ENCODE measurements at regions not wholly inside any gene's neighbourhood (a gene's known extent, or its start where the extent isn't known, plus 50 kb on each side); places are given as distances from the start of the nearest gene placed in this dataset.

DNA sequence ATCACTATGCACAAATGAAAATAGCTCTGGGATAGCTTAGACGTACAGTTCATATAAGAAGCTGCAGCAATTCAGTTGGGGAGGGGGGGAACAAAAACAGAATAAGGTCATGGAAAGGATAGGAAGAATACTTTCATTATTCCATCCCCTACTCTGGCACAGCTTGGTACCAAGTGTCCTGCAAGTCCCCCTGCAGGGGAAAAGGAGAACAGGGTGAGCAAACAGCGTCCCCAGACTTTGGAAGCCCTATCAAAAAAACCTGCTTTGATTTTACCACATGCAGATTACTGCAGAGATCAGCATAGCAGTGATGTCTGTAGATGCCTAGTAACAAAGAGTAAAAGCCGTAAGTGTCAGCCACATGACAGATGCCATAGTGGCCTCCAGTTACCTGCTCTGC lies 209.4 kb upstream of the NEIL3 start:
- Histone ChIP-seq H3K27me3 (ENCODE audit: control insufficient read depth, insufficient read depth, low read length) (no peaks in the 10 kb centered on the region), H3K4me3 (ENCODE audit: low read depth, low read length) (no peak overlapping the region), H3K36me3 (ENCODE audit: control insufficient read depth, insufficient read depth, low read length) (no peaks in the 10 kb centered on the region)
- DNase-seq (ENCODE audit: low read depth), result no peak
- TF ChIP-seq, protein P1, sequence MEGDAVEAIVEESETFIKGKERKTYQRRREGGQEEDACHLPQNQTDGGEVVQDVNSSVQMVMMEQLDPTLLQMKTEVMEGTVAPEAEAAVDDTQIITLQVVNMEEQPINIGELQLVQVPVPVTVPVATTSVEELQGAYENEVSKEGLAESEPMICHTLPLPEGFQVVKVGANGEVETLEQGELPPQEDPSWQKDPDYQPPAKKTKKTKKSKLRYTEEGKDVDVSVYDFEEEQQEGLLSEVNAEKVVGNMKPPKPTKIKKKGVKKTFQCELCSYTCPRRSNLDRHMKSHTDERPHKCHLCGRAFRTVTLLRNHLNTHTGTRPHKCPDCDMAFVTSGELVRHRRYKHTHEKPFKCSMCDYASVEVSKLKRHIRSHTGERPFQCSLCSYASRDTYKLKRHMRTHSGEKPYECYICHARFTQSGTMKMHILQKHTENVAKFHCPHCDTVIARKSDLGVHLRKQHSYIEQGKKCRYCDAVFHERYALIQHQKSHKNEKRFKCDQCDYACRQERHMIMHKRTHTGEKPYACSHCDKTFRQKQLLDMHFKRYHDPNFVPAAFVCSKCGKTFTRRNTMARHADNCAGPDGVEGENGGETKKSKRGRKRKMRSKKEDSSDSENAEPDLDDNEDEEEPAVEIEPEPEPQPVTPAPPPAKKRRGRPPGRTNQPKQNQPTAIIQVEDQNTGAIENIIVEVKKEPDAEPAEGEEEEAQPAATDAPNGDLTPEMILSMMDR (IDR thresholded peaks at IDR 0.05; ENCODE audit: insufficient read depth, low read length, poor library complexity, severe bottlenecking), result no peak

DNA sequence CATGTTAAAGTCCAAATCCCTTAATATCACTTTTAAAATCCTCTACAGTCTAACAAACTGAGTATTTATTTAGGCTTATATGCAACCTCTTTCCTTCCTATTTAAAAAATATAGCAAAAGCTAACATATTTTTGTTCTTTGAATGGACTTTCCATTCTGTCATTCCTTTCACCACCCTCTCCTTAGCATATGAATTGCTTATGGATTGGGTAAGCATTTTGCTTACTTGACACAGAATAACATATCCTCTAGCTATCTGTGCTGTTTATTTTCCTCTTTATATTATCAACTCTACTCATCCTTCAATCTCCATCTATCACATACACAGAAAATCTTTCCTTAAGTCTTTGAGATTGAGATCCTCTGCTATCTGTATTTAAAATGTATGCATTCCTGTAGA lies 206.1 kb upstream of the NEIL3 start:
- Histone ChIP-seq H3K27me3 (ENCODE audit: control insufficient read depth, insufficient read depth, low read length) (no peaks in the 10 kb centered on the region), H3K4me3 (ENCODE audit: low read depth, low read length) (no peak overlapping the region), H3K36me3 (ENCODE audit: control insufficient read depth, insufficient read depth, low read length) (no peaks in the 10 kb centered on the region)
- TF ChIP-seq, protein P1 (IDR thresholded peaks at IDR 0.05; ENCODE audit: insufficient read depth, low read length, poor library complexity, severe bottlenecking), result no peak
- no peak for DNase-seq (ENCODE audit: low read depth)

DNA sequence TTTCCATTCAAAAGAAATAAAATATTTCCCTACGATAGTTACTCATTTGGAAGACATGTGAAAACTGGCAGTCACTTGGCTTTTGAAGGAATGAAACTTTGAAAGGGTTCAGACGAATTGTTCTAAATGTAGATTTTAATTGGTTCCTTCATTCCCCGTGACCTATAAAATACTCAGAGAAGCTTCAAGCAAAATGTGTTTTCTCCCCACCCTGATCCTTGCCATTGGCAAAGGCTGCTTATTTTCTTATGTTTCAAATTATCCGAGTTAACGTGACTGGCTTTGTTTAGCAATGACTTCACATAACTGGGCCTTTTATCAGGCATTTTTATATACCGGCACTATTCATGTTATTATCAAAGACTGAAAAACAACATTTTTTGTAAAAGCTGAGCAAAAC lies 204.1 kb upstream of the NEIL3 start:
- DNase-seq (ENCODE audit: low read depth), result no peak
- no peaks in the 10 kb centered on the region for H3K27me3 ChIP-seq (ENCODE audit: control insufficient read depth, insufficient read depth, low read length)
- H3K4me3 ChIP-seq (ENCODE audit: low read depth, low read length), result no peak overlapping the region
- TF ChIP-seq, protein P1 (IDR thresholded peaks at IDR 0.05; ENCODE audit: insufficient read depth, low read length, poor library complexity, severe bottlenecking), result no peak
- no peaks in the 10 kb centered on the region for H3K36me3 ChIP-seq (ENCODE audit: control insufficient read depth, insufficient read depth, low read length)

DNA sequence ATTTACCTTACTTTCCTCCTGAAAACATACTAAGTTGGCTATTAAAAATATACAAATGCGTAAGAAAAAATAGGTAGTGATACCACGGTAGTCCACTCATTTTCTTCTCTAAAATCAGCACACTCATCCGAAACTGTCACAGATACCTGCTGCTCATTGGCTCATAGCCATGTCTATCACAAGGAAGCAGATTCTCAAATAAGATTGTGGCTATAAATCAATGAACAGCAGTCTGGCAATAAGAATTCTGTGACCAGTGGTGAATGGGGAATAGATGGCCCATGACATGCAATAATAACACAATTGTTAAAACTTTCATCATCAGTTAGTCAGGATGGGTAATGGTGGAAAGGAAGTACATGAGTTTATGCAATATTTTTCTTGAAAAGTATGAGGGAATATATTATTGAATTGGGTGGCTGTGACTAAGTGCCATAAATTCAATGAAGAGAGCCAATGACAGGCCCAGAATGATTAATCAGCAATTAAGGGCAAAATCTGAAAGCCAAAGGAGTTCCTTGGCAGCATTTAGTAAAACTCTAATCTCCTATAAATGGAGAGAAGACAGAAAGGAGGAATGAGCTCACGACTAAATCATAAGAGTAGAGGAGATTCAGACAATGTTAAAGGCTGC lies 202.3 kb upstream of the NEIL3 start:
- no peak for DNase-seq (ENCODE audit: low read depth)
- Histone ChIP-seq H3K27me3 (ENCODE audit: control insufficient read depth, insufficient read depth, low read length) (no peaks in the 10 kb centered on the region), H3K4me3 (ENCODE audit: low read depth, low read length) (no peak overlapping the region), H3K36me3 (ENCODE audit: control insufficient read depth, insufficient read depth, low read length) (no peaks in the 10 kb centered on the region)
- TF ChIP-seq, protein P1 (IDR thresholded peaks at IDR 0.05; ENCODE audit: insufficient read depth, low read length, poor library complexity, severe bottlenecking), result no peak

DNA sequence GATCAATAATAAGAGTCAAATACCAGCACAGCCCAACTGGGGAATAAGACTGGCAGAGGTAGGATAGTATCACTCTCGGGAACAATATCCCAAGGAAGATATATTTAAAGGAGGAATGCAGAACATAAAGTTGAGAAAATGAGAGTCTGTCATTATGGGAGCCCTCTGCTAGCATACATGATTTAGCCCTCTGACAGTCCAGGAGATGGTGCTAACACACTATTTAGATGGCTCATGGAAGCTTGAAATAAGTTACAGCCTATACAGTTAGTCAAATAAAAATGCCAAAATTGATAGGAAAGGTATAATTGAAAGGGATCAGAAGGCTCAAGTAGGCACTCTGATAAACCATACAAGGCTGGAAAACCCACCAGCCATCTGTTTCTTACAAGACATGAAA lies 201.0 kb upstream of the NEIL3 start:
- no peak for DNase-seq (ENCODE audit: low read depth)
- no peaks in the 10 kb centered on the region for H3K36me3 ChIP-seq (ENCODE audit: control insufficient read depth, insufficient read depth, low read length)
- H3K4me3 ChIP-seq (ENCODE audit: low read depth, low read length), result no peak overlapping the region
- TF ChIP-seq, protein P1 (IDR thresholded peaks at IDR 0.05; ENCODE audit: insufficient read depth, low read length, poor library complexity, severe bottlenecking), result peak; percentile 23
- H3K27me3 ChIP-seq (ENCODE audit: control insufficient read depth, insufficient read depth, low read length), result no peaks in the 10 kb centered on the region

DNA sequence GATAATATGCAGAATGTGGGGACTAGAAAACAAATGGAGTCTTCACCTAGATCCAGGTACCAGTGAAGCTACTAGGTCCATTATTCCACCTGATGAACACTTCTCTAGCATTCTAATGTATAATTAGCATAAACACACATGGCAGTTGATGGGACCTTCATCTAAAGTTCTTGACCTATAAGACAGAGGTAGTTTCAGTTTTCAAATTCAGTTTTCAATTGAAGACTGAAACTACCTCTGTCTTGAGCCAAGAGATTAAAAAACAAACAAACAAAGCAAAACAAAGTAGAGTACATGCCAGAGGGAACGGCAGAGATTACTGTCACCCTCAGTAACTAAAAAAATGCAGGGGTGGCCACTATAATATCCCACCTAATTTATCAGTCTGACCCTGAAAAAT lies 199.9 kb upstream of the NEIL3 start:
- H3K4me3 ChIP-seq (ENCODE audit: low read depth, low read length), result no peak overlapping the region
- no peaks in the 10 kb centered on the region for H3K27me3 ChIP-seq (ENCODE audit: control insufficient read depth, insufficient read depth, low read length)
- no peaks in the 10 kb centered on the region for H3K36me3 ChIP-seq (ENCODE audit: control insufficient read depth, insufficient read depth, low read length)
- TF ChIP-seq, protein P1 (IDR thresholded peaks at IDR 0.05; ENCODE audit: insufficient read depth, low read length, poor library complexity, severe bottlenecking), result no peak
- DNase-seq (ENCODE audit: low read depth), result no peak
